T47D (cell line): ENCODE measurements at regions not wholly inside any gene's neighbourhood (a gene's known extent, or its start where the extent isn't known, plus 50 kb on each side); places are given as distances from the start of the nearest gene placed in this dataset.

ENCODE experiments used
- DNase-seq, 2 experiments: peaks; one replicate each; pipeline versions ENCODE4 v3.0.0 to v3.0.0-alpha.2; 2011 to 2012; ENCODE audit warnings: low read depth in 1 of 2, low spot score in 1 of 2
- JUND ChIP-seq: IDR thresholded peaks from 2 replicates; pipeline ENCODE4 v1.6.1; 2012; ENCODE audit warnings: low read depth
- in situ Hi-C: cut with HindIII; loops from 2 replicates; pipeline ENCODE4 v1.10.0; 2016; ENCODE audit warnings: low sequenced_read_pairs, low pct_unique_long_range_greater_than_20kb

- in situ Hi-C loops = no loop called here
- no peak for DNase-seq
- no peak for TF ChIP-seq JUND
Observed at GRCh38 chr3:57009802-57010201, 50.7 kb upstream of the SPATA12 start.

DNA sequence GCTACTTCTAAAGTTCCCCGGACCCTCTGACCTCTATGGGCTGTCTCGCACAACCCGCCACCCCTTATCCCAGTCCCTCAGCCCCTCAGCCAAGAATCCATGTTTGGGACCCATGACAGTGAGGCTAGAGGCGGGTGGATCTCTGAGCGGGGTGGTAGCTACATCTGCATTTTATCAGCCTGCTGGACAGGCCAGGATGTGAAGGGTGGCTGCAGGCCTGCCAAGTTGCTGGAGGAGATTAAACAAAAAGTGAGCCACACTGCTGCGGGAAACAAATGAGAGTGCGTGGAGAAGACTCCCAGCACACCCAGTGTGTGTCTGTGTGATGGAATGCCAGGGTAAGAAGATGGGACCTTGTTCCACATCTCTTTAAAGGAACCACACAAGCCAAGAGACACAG lies 51.1 kb upstream of the SPATA12 start:
- no peak for TF ChIP-seq JUND
- in situ Hi-C loops = no loop called here
- DNase-seq = no peak

DNA sequence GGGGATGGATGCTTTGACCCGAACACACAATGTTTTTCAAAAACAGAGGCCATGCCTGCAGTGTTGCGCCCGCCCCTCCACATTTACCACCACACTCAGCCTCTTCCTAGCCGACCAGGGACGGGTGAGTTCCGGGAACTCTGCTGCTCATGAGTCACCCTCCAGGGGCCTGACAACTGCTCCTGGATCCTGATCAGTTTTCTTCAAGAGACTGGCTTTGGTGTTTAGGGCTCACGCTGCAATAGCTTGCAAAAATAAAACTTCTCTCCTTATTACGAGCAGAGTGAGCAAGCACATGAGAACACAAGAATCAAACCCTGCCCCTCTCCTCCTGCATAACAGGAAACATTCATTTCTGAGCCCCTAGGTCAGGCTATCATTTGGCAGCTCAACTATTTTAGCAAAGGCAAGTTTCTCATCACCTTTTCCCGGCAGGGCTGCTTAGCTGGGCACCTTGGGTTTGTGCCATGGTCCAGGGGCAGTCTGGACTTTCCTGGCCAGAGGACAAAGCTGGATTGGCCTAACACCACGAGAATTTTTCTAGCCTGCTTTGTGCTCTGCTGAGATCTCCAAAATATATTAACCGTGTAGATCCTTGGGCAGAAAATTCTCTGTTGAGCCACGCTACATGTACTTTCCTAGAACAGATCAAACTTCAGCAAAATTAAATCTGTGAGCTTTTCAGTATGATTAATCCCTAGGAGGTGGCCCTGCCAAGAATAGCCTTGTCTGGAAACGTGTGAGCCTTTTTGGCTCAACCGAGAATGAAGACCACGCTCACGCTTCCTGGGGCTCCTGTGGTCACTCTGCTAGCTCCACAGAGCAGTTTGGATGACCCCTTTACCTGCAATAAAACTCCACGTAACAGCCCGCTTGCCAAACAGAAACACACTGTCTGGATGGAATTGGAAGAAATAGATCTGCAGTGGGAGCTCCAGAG lies 52.7 kb upstream of the SPATA12 start:
- no peak for TF ChIP-seq JUND
- DNase-seq = no peak
- in situ Hi-C loops = no loop called here

GRCh38 chr3:57006949-57007419 lies 53.5 kb upstream of the SPATA12 start:
- DNase-seq = peak in 1 of 2 experiments; percentile 81
- TF ChIP-seq JUND = no peak

DNA sequence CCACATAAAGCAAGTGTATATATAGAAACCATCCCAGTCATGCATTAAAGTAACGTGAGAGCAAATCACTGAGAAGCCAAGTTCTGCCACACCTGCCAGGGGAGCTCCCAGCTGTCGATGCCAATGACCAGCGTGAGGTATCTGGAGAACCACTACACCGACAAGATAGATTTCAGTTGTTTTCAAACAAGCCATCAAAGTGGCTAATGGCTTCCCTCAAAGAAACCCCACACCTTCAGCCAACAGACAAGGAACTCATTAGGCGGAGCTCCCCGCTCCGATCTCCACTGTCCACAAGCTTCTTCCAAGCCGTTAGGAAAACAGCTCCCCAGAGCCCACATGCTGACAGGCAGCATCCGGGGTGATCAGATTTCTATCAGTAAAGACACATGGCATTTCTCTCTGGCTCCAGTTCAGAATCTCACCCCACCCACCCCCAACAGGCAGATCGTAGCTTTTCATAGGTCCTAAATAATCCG lies 54.2 kb upstream of the SPATA12 start:
- DNase-seq = no peak
- in situ Hi-C loops = no loop called here
- no peak for TF ChIP-seq JUND

More at GRCh38 chr3:57006949-57007419, 53.5 kb upstream of the SPATA12 start:
- in situ Hi-C loops = no loop called here

DNA sequence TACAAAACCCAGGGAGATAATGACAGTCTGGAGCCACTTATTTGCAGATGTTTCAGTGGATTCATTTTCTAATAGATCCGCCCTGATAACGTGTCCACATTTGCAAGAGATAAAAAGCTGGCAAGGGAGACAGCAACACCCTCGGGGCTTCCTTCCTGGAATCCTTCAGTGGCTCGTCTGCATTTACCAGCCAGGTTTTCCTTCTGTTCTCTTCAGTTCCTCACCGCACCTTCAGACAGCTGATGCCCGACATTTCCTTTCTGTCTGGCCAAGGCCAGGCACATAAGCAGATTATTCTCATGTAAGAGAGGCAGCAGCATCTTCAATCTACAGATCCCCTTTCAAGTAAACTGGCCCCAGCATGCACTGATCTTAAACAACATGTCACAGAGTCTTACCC lies 56.2 kb upstream of the SPATA12 start:
- in situ Hi-C loops = no loop called here
- no peak for TF ChIP-seq JUND
- peak in 1 of 2 experiments; percentile 55 for DNase-seq

GRCh38 chr3:57003676-57004075 lies 56.8 kb upstream of the SPATA12 start:
- in situ Hi-C loops = no loop called here
- peak in 1 of 2 experiments; percentile 28 for DNase-seq
- no peak for TF ChIP-seq JUND

DNA sequence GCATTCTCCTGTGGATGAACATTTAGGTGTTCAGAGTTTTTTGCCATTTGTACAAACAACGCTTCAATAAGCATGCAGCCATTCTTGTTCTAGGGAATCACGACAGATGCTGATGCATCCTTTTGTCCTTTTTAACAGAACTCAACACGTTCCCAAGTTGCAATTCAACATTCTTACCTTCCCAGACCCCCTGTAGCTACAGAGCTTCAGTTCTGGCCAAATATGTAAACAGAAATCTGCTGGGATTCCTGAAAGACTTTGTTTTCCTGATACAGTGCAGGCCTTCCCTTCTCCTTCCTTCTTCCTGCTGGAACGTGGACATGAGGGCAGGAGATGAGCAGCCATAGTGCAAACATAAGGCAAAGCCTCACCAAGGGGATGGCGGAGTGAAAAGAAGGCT lies 59.1 kb upstream of the SPATA12 start:
- no peak for TF ChIP-seq JUND
- no peak for DNase-seq
- in situ Hi-C loops = no loop called here

- no peak for TF ChIP-seq JUND
- DNase-seq = no peak
- in situ Hi-C loops = no loop called here
Observed at GRCh38 chr3:57000012-57000411, 60.5 kb upstream of the SPATA12 start.

DNA sequence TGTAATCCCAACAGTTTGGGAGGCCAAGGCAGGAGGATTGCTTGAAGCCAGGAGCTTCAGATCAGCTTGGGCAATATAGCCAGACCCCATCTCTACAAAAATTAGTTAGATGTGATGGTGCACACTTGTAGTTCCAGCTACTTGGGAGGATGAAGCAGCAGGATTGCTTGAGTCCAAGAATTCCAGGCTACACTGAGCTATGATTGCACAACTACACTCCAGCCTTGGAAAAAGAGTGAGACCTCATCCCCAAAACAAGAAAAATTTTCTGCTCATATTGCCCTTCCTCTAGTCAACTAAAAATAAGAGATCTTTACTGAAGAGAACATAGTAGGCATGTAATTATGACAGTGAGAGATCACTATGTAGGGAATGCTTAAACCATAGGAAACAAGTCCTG lies 60.9 kb upstream of the SPATA12 start:
- in situ Hi-C loops = no loop called here
- DNase-seq = no peak
- TF ChIP-seq JUND = no peak

DNA sequence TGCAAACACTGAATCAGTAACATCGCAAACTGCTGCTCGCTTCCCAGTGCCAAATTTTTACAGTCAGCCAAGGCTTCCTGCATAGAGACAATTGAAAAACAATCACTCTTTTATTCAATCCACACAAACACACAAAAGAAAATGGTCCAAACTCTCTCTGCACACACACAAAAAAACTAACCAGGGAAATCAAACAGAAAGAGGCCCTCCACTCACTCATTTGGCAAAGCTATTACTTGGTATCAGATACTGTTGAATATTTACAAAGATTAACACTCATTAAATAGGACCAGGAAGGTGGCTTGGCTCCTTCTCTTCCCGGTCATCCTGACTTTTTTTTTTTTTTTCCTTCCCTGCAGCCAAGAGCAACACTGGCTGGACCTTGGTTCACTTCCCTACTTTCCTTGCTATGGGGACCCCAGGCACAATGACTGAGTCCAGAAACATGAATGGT lies 62.4 kb upstream of the SPATA12 start:
- peak in 1 of 2 experiments; percentile 64 for DNase-seq
- no peak for TF ChIP-seq JUND
- in situ Hi-C loops = no loop called here

GRCh38 chr3:56997675-56998074 lies 62.8 kb upstream of the SPATA12 start:
- in situ Hi-C loops = no loop called here
- TF ChIP-seq JUND = no peak
- DNase-seq = no peak

DNA sequence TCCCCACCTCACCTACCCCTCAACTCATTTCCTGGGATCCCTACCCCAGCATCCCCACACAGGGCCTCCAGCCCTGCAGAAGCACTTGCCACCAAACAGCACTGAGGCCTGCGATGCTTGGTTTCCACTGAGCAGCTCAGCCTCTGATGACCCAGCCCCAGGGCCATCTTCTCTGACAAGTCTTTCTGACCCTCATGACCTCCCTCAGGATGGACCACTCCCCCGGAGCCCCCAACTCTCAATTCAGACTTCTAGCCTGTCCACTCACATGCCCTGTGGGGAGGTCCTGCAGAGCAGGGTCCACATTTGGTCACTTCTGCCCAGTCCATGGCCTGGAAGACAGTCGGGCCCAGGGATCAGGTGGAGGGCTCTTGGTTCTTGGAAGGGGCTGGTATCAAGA lies 63.4 kb upstream of the SPATA12 start:
- no peak for DNase-seq
- in situ Hi-C loops = no loop called here
- no peak for TF ChIP-seq JUND
